Astrocyte (in vitro differentiated cells and primary cell): ENCODE measurements at regions not wholly inside any gene's neighbourhood (a gene's known extent, or its start where the extent isn't known, plus 50 kb on each side); places are given as distances from the start of the nearest gene placed in this dataset.

ENCODE experiments used
- DNase-seq: peaks from one replicate; pipeline ENCODE4 v3.0.0-alpha.2; 2010; ENCODE audit warnings: low read depth
- FAIRE-seq: peaks from 2 replicates; lab custom pipeline; 2011; peaks lifted over from hg19 to GRCh38; lab: Jason Lieb, UNC
- H2AFZ ChIP-seq: 2 replicates; pipeline ENCODE4 v1.6.0; 2012; ENCODE audit warnings: low read depth, low read length, inconsistent platforms
- H3K27ac ChIP-seq: 2 replicates; pipeline ENCODE4 v1.5.1; 2011; ENCODE audit warnings: low read depth, low read length, inconsistent platforms
- H3K27me3 ChIP-seq: 2 replicates; pipeline ENCODE4 v1.6.0; 2011; ENCODE audit warnings: low read length, inconsistent platforms; ENCODE audit not compliant: insufficient read depth
- H3K36me3 ChIP-seq: 2 replicates; pipeline ENCODE4 v1.5.1; 2011; ENCODE audit warnings: low read length, inconsistent platforms; ENCODE audit not compliant: insufficient read depth
- H3K4me1 ChIP-seq: 2 replicates; pipeline ENCODE4 v1.5.1; 2011; ENCODE audit warnings: low read length, inconsistent platforms; ENCODE audit not compliant: insufficient read depth
- H3K4me2 ChIP-seq: 2 replicates; pipeline ENCODE4 v1.6.0; 2012; ENCODE audit warnings: low read length, inconsistent platforms
- H3K4me3 ChIP-seq: 2 replicates; pipeline ENCODE4 v1.5.1; 2011; ENCODE audit warnings: low read depth, mild to moderate bottlenecking, low read length, inconsistent platforms; ENCODE audit not compliant: insufficient read depth
- H3K79me2 ChIP-seq: 2 replicates; pipeline ENCODE4 v1.6.0; 2012; ENCODE audit warnings: mild to moderate bottlenecking, low read length, inconsistent platforms; ENCODE audit not compliant: insufficient read depth
- H3K9ac ChIP-seq: 2 replicates; pipeline ENCODE4 v1.6.0; 2012; ENCODE audit warnings: mild to moderate bottlenecking, low read length, inconsistent platforms
- H3K9me3 ChIP-seq: 2 replicates; pipeline ENCODE4 v1.5.1; 2012; ENCODE audit warnings: low read depth, mild to moderate bottlenecking, low read length, inconsistent platforms; ENCODE audit not compliant: insufficient read depth
- H4K20me1 ChIP-seq: 2 replicates; pipeline ENCODE4 v1.6.0; 2012; ENCODE audit warnings: low read length, inconsistent platforms; ENCODE audit not compliant: insufficient read depth
- H3K27ac Mint-ChIP-seq: one replicate; pipeline ENCODE4 v1.8.0; 2021; ENCODE audit warnings: mild to moderate bottlenecking, mixed read lengths; ENCODE audit not compliant: unreplicated experiment
- H3K27me3 Mint-ChIP-seq: one replicate; pipeline ENCODE4 v1.8.0; 2021; ENCODE audit warnings: low read depth, mixed read lengths; ENCODE audit not compliant: unreplicated experiment
- H3K36me3 Mint-ChIP-seq: one replicate; pipeline ENCODE4 v1.8.0; 2021; ENCODE audit warnings: low read depth, mixed read lengths; ENCODE audit not compliant: unreplicated experiment
- H3K4me1 Mint-ChIP-seq: one replicate; pipeline ENCODE4 v1.8.0; 2021; ENCODE audit warnings: low read depth, mixed read lengths; ENCODE audit not compliant: unreplicated experiment
- H3K4me3 Mint-ChIP-seq: one replicate; pipeline ENCODE4 v1.8.0; 2021; ENCODE audit warnings: mild to moderate bottlenecking, moderate library complexity, mixed read lengths; ENCODE audit not compliant: unreplicated experiment
- H3K9me3 Mint-ChIP-seq: one replicate; pipeline ENCODE4 v1.8.0; 2021; ENCODE audit warnings: mild to moderate bottlenecking, mixed read lengths; ENCODE audit not compliant: unreplicated experiment
- EZH2 ChIP-seq: IDR thresholded peaks from 2 replicates; pipeline ENCODE4 v1.6.1; 2012; ENCODE audit warnings: mild to moderate bottlenecking, low read length, inconsistent platforms; ENCODE audit not compliant: insufficient read depth
- TF ChIP-seq, protein P1 (sequence below): IDR thresholded peaks from 2 replicates; pipeline ENCODE4 v1.5.1; 2011; ENCODE audit warnings: low read depth, mild to moderate bottlenecking, inconsistent platforms, low read length, moderate library complexity; ENCODE audit not compliant: insufficient read depth

DNA sequence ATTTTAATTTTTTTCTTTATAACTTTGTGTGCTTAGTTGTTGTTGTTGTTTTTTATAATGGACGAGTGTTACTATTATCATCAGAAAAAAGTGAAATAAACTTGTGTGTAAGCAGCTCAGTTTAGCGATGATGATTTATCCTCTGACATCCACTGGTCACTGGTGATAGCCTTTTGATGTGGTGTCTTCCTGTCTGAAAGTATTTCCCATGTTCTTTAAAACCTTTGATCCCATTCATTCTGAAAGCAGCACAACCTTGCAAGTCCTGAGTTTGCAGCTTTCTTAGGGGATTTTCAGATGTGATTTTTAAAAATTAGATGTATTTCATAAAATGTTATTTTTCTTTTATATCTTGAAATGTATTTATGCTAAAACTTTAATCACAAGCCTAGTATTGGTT, 85.9 kb upstream of the ZPLD1 start:
- Histone ChIP-seq H3K4me1 (no peaks in the 10 kb centered on the region), H3K9me3 (no peaks in the 10 kb centered on the region), H4K20me1 (no peaks in the 10 kb centered on the region), H3K36me3 (no peaks in the 10 kb centered on the region), H2AFZ (no peak overlapping the region), H3K27ac (no peak overlapping the region), H3K27me3 (no peaks in the 10 kb centered on the region), H3K9ac (no peak overlapping the region), H3K4me2 (no peak overlapping the region), H3K79me2 (no peaks in the 10 kb centered on the region), H3K4me3 (no peak overlapping the region)
- Mint-ChIP-seq H3K9me3 (no peaks in the 10 kb centered on the region), H3K27ac (no peak overlapping the region), H3K27me3 (no peaks in the 10 kb centered on the region), H3K4me3 (no peak overlapping the region), H3K36me3 (no peaks in the 10 kb centered on the region), H3K4me1 (peaks cover 4% of the 10 kb centered on the region)
- TF ChIP-seq, protein P1, sequence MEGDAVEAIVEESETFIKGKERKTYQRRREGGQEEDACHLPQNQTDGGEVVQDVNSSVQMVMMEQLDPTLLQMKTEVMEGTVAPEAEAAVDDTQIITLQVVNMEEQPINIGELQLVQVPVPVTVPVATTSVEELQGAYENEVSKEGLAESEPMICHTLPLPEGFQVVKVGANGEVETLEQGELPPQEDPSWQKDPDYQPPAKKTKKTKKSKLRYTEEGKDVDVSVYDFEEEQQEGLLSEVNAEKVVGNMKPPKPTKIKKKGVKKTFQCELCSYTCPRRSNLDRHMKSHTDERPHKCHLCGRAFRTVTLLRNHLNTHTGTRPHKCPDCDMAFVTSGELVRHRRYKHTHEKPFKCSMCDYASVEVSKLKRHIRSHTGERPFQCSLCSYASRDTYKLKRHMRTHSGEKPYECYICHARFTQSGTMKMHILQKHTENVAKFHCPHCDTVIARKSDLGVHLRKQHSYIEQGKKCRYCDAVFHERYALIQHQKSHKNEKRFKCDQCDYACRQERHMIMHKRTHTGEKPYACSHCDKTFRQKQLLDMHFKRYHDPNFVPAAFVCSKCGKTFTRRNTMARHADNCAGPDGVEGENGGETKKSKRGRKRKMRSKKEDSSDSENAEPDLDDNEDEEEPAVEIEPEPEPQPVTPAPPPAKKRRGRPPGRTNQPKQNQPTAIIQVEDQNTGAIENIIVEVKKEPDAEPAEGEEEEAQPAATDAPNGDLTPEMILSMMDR: no peak
- no peak for TF ChIP-seq EZH2
- DNase-seq: no peak
- FAIRE-seq: no peak

DNA sequence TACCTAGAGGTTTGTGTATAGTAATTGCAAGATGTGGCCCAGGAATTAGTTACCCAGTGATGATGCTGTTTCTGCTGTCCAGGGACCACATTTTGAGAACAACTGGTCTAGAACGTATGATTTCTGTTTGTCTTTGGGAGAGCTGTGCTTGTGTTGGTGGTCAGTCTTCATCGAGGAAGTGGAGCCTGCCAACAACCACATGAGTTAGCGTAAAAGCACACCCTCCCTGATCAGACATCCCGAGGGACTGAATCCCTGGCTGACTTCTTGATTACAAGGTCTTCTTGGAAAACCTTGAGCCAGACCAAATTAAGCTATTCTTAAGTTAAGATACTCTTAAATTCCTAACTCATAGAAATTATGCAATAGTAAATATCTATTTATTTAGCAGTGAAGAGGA, 81.7 kb upstream of the ZPLD1 start:
- H3K4me3 Mint-ChIP-seq: no peak overlapping the region
- no peak for FAIRE-seq
- H3K9me3 Mint-ChIP-seq: no peaks in the 10 kb centered on the region
- peaks cover 23% of the 10 kb centered on the region for H3K4me1 Mint-ChIP-seq
- Histone ChIP-seq H3K9me3 (no peaks in the 10 kb centered on the region), H3K4me1 (peaks cover 3% of the 10 kb centered on the region), H4K20me1 (no peaks in the 10 kb centered on the region), H3K27ac (no peak overlapping the region), H3K27me3 (no peaks in the 10 kb centered on the region), H3K36me3 (no peaks in the 10 kb centered on the region), H3K4me3 (no peak overlapping the region), H3K9ac (no peak overlapping the region), H3K79me2 (no peaks in the 10 kb centered on the region), H3K4me2 (no peak overlapping the region), H2AFZ (no peak overlapping the region)
- H3K27me3 Mint-ChIP-seq: no peaks in the 10 kb centered on the region
- DNase-seq: no peak
- no peak overlapping the region for H3K27ac Mint-ChIP-seq
- no peak for TF ChIP-seq EZH2
- TF ChIP-seq, protein P1: no peak
- no peaks in the 10 kb centered on the region for H3K36me3 Mint-ChIP-seq

DNA sequence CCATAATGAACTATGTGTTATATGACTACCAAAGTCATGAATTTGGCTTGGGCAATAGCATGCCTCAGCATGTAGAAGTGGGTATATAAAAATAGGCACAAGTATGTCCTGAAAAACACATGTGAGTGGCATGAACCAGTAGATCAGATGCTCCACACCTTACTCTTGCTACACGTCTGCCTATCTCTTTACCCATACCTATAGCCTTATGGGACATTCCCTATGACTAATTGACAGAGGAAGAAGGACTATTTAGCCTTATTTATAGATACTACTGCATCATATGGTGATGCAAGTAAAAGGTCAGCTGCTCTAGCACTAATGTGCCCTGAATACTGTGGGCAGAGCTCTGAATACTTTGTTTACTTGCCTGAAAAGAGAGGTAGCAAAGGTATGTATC, 81.0 kb upstream of the ZPLD1 start:
- DNase-seq: no peak
- TF ChIP-seq EZH2: no peak
- TF ChIP-seq, protein P1: no peak
- Mint-ChIP-seq H3K27me3 (no peaks in the 10 kb centered on the region), H3K27ac (no peak overlapping the region), H3K9me3 (no peaks in the 10 kb centered on the region), H3K36me3 (no peaks in the 10 kb centered on the region), H3K4me3 (no peak overlapping the region), H3K4me1 (peaks cover 20% of the 10 kb centered on the region)
- no peak overlapping the region for H3K27ac ChIP-seq
- H3K79me2 ChIP-seq: no peaks in the 10 kb centered on the region
- no peaks in the 10 kb centered on the region for H3K9me3 ChIP-seq
- no peak overlapping the region for H3K9ac ChIP-seq
- no peaks in the 10 kb centered on the region for H3K27me3 ChIP-seq
- peaks cover 3% of the 10 kb centered on the region for H3K4me1 ChIP-seq
- H2AFZ ChIP-seq: no peak overlapping the region
- H3K4me3 ChIP-seq: no peak overlapping the region
- no peak for FAIRE-seq
- no peak overlapping the region for H3K4me2 ChIP-seq
- H3K36me3 ChIP-seq: no peaks in the 10 kb centered on the region
- no peaks in the 10 kb centered on the region for H4K20me1 ChIP-seq
